GM18505 (cell line): ENCODE measurements at regions not wholly inside any gene's neighbourhood (a gene's known extent, or its start where the extent isn't known, plus 50 kb on each side); places are given as distances from the start of the nearest gene placed in this dataset.

Experiments used
- ATAC-seq: cut with Tn5 transposase; IDR thresholded peaks from one replicate; pipeline ENCODE4 v1.9.1; 2021; ENCODE audit not compliant: unreplicated experiment
- POLR2A ChIP-seq: IDR thresholded peaks from 4 replicates; pipeline ENCODE4 v1.6.1; 2011; ENCODE audit warnings: borderline replicate concordance; ENCODE audit not compliant: insufficient read depth, insufficient read length; ENCODE audit errors: extremely low read depth

DNA sequence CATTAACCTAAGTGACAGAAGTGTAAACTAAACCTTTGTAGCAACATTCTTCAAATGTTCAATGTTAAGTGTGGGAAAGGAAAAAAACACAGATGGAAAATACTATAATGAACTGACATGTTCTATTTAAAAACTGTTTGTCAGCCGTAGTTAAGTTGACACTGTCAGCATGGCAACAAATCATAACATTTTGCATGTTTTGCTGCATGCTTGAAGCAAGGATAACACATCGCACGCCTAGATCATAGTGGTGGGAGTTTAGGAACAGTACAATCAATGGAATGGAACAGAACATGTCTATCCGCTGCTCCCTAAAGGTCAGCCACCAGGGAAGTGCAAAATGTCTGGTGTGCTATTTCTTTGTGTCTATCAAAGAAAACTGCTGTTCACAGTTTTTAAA lies 62.5 kb upstream of the ESRRG start:
- TF ChIP-seq POLR2A: no peak
- ATAC-seq: no peak

GRCh38 chr1:216785221-216785620 lies 62.0 kb upstream of the ESRRG start:
- TF ChIP-seq POLR2A: no peak
- ATAC-seq: no peak

GRCh38 chr1:216779686-216780085 lies 56.5 kb upstream of the ESRRG start:
- no peak for ATAC-seq
- TF ChIP-seq POLR2A: no peak

GRCh38 chr1:216778737-216779136 lies 55.5 kb upstream of the ESRRG start:
- no peak for TF ChIP-seq POLR2A
- ATAC-seq: no peak

GRCh38 chr1:216777148-216777547 lies 53.9 kb upstream of the ESRRG start:
- no peak for TF ChIP-seq POLR2A
- no peak for ATAC-seq
